Gastroesophageal sphincter (tissue), 2 donors: ENCODE measurements at regions not wholly inside any gene's neighbourhood (a gene's known extent, or its start where the extent isn't known, plus 50 kb on each side); places are given as distances from the start of the nearest gene placed in this dataset.

Experiments
- EP300 ChIP-seq: sonication (generic); formaldehyde crosslinking; IDR thresholded peaks from one replicate; pipeline ENCODE4 v1.6.1; 2017; ENCODE audit warnings: antibody characterized with exemption, mild to moderate bottlenecking
- POLR2A ChIP-seq, 2 donors: fragments of 450-650 bp; IDR thresholded peaks; one replicate each; pipeline ENCODE4 v1.6.1; 2017; ENCODE audit warnings: antibody characterized with exemption in 2 of 2, mild to moderate bottlenecking in 2 of 2, moderate library complexity in 1 of 2
- POLR2AphosphoS5 ChIP-seq: sonication (generic); formaldehyde crosslinking; IDR thresholded peaks from one replicate; pipeline ENCODE4 v1.6.1; 2017; ENCODE audit warnings: antibody characterized with exemption

DNA sequence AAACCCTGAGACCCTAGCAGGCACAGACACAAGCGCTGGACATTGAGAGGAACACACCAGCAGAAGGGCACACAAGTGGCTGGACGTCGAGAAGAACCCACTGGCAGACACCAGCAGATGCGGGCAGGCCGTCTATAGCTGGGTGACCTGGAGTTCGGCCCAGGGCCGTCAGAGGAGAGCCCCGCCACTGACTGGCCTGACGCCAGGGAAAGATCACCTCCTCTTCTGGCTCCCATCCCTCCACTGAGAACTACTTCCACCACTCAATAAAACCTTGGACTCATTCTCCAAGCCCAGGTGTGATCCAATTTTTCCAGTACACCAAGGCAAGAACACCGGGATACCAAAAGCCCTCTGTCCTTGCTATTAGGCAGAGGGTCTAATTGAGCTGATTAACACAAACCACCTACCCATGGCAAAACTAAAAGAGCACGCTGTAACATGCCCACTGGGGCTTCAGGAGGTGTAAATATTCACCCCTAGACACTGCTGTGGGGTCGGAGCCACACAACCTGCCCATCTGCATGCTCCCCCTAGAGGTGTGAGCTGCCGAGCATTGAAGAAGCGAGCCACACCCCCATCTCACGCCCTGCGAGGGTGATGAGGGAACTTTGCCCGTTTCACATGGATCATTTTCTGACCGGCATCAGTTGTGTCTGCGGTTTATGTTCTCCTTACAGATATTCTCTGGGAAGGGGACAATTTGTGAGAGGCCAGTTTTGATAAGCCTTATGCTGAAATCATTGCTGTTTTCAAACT lies 104.8 kb downstream of the HLX start:
- TF ChIP-seq EP300 (no peak), POLR2A (IDR thresholded peaks at IDR 0.05) (no peak), POLR2AphosphoS5 (no peak)
